ENCODE measurements at regions not wholly inside any gene's neighbourhood (a gene's known extent, or its start where the extent isn't known, plus 50 kb on each side); places are given as distances from the start of the nearest gene placed in this dataset.

GRCh38 chr12:19970116-19970515 is 398.2 kb upstream of the PDE3A start:
- in situ Hi-C loops (cut with HindIII; ENCODE audit: low sequenced_read_pairs) = no loop called here

DNA sequence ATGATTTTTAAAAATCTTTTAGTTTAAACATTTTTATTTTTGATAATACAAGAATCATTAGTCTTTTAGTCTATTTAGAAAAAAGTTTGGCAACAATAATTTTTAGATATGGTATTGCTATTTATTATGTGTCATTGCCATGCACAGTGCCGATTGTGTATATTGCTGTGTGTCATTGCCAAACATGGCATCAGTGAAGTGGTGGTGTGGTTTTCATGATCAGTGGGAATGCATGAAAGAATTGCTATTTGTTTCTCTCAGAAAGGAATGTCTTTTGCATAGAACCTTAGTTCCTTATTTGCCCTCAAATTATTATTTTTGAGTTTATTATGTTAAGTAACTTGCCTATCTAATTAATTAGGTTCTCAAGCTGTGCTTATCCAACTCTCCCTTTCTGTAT is 397.5 kb upstream of the PDE3A start:
- in situ Hi-C loops (cut with HindIII; ENCODE audit: low sequenced_read_pairs) = no loop called here

GRCh38 chr12:19971361-19972280 is 396.7 kb upstream of the PDE3A start:
- in situ Hi-C loops (cut with HindIII; ENCODE audit: low sequenced_read_pairs) = no loop called here

GRCh38 chr12:19972325-19973288 is 395.7 kb upstream of the PDE3A start:
- in situ Hi-C loops (cut with HindIII; ENCODE audit: low sequenced_read_pairs) = no loop called here

GRCh38 chr12:19978193-19978592 is 390.1 kb upstream of the PDE3A start:
- in situ Hi-C loops (cut with HindIII; ENCODE audit: low sequenced_read_pairs) = no loop called here

DNA sequence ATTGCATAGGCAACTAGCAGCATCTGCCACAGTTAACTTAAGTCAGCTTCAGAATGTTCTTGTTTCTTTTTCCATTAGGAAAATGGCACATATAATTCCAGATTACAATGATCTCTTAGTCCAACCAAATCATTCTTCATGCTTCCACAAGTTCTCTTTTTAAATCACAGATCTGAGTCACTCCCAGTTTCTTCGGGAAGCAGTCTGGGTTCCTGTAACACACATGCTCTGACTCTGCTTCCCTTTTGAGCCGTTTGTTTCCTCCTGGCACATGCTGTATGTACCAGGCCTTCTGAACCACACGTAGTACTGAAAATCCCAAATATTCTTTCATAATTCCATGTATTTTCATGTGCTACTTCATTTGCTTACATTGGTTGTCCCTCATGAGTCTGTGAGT is 388.8 kb upstream of the PDE3A start:
- in situ Hi-C loops (cut with HindIII; ENCODE audit: low sequenced_read_pairs) = no loop called here

DNA sequence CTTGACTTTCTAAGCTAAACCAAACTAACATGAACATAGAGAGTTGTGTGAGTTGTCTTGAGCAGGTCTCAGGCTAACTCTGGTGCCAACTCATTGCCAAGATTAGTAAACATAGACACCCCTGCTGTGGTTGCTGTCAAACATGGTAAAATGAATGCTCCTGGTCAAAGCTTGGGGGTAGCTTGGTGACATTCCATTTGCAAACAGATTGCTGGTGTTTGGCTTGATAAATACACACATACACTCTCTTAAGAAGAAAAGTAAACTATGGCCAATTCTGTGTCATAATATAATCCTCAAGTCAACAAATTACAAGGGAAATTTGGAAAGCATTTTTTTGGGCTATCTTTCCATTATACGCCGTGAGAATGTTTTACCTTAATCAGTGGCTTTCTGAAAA is 386.4 kb upstream of the PDE3A start:
- in situ Hi-C loops (cut with HindIII; ENCODE audit: low sequenced_read_pairs) = no loop called here

- in situ Hi-C loops (cut with HindIII; ENCODE audit: low sequenced_read_pairs) = no loop called here
Observed at GRCh38 chr12:19988001-19988400, 380.3 kb upstream of the PDE3A start.

- in situ Hi-C loops (cut with HindIII; ENCODE audit: low sequenced_read_pairs) = no loop called here
Observed at GRCh38 chr12:19988459-19988873, 379.9 kb upstream of the PDE3A start.

DNA sequence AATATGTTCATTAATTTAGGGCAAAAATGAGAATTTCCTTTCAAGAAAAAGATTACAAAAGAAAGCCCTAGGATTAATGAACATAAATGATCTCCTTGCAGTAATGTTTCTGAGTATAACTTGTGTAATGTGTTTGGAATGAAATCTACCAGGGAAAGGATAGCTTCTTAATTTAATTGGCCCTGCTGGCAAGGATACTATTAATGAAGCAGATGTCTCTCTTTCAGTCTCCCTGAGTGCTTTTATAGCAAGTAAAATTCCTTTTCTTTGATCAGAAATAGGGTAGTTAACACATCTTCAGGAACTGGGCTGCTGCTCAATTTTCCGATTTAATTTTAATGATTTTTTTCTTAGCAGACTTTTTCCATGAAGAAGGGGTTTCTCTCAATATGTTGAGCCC is 379.4 kb upstream of the PDE3A start:
- in situ Hi-C loops (cut with HindIII; ENCODE audit: low sequenced_read_pairs) = no loop called here

GRCh38 chr12:19991146-19991545 is 377.2 kb upstream of the PDE3A start:
- in situ Hi-C loops (cut with HindIII; ENCODE audit: low sequenced_read_pairs) = no loop called here

GRCh38 chr12:19992311-19992710 is 376.0 kb upstream of the PDE3A start:
- in situ Hi-C loops (cut with HindIII; ENCODE audit: low sequenced_read_pairs) = no loop called here

DNA sequence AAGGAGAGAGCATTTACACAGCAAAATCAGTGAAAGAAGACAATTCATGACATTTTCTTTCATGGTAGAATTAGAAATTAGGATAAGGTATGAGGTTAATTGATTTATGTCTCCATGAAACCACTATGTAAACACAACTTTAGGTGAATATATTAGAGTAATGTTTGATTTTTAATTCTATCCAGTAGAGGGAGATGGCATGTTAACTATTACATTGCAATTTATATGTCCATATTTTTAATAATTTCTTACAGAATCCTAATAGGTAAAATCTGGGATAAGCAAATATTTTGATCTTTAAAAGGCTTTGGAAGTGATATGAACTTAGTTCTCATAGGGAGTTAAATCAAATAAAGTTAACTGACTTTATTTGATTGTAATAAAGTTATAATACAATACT is 373.4 kb upstream of the PDE3A start:
- in situ Hi-C loops (cut with HindIII; ENCODE audit: low sequenced_read_pairs) = no loop called here

DNA sequence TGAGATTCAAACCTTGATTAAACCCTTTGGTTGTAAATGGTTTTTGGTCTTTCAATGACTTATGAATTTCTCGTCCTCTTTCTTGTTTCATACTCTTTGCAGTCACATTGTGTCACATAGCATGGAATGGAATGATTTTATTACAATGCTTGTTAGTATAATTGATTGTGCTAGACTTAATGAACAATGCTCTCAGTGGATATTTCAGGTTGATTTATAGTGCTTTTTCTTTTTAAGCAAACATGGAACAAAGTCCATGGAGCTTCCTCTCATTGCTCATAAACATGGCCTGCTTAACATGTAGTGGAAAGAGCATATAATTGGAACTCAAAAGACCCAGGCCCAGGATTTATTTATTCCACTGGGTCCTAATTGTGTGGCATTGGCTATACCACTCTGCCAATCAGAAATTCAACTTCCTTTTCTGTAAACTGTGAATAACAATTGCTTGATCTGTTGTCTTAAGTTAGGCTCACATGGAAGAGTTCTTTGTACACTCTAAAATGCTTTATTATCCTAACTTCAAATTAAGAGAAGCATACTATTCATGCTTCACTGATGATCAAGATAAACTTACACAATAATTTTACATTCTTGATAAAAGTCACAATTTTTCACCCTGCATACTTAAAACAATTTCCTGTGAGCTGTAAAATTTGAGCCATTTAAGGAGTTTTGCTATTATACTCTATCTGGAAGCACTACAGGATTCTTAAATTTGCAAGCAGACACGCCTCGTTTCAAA is 370.5 kb upstream of the PDE3A start:
- in situ Hi-C loops (cut with HindIII; ENCODE audit: low sequenced_read_pairs) = no loop called here

DNA sequence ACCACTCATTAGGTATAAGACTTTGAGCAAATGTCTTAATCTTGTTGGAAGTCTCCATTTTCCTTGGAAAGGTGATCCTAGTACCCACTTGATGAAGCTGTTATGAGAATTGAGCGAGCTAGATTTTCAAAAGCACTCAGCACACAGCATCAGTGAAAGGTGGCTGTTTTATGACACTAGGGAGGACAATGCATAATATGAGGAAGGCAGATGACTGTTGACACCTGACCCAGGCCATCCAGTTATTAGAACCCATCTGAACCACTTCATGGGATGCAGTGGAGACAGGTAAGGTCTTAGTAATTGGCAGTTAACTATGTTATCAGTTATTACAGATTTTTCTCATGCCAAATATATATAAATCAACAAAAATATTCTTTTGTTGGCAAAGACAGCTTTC is 369.9 kb upstream of the PDE3A start:
- in situ Hi-C loops (cut with HindIII; ENCODE audit: low sequenced_read_pairs) = no loop called here

- in situ Hi-C loops (cut with HindIII; ENCODE audit: low sequenced_read_pairs) = no loop called here
Observed at GRCh38 chr12:19998961-19999804, 369.2 kb upstream of the PDE3A start.

- in situ Hi-C loops (cut with HindIII; ENCODE audit: low sequenced_read_pairs) = no loop called here
Observed at GRCh38 chr12:19999805-20000138, 368.6 kb upstream of the PDE3A start.

DNA sequence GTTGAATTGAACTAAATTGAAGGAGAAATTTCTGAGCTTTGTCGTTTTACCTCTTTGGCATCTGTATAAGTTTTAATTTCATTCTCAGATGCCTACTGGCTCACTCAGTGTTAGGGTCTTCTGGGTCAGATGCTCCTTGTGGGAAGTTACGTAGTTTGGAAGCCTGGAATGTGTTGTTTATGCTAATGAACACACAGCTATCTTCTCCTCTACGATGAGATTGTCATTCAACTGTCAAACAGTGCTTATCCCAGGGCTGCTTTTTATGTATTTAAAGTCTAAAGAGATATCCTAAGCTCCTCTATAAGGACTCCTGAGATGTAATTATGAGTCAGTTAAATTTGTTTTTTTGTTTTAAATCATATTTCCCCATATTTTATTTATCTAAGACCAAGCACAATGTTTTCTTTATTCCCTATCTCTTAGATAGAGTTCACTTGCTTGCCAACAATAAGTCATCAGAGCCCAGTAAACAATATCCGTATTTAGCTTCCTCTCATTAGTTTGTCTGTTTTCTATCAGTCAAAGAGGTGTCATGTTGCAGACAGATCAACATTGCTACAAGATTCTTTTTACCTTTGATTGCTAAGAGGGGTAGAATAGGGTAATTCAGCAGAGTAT is 368.0 kb upstream of the PDE3A start:
- in situ Hi-C loops (cut with HindIII; ENCODE audit: low sequenced_read_pairs) = no loop called here

DNA sequence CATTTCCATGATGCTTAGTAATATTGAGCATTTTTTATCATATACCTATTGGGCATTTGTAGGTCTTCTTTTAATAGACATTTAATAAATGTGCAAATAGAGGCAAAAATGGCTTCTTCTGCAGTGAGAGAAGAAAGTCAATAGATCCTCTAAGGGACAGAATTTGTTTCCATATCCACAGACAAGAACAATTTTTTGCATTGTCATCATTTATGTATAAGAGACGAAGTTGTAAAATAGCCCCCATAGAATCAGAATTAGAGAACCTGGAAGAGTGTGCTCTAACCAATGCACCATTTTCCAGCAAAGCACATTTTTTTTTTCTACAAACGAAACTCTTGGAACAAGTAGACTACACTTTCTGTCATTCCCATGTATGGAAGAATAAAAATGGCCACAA is 365.1 kb upstream of the PDE3A start:
- in situ Hi-C loops (cut with HindIII; ENCODE audit: low sequenced_read_pairs) = no loop called here

DNA sequence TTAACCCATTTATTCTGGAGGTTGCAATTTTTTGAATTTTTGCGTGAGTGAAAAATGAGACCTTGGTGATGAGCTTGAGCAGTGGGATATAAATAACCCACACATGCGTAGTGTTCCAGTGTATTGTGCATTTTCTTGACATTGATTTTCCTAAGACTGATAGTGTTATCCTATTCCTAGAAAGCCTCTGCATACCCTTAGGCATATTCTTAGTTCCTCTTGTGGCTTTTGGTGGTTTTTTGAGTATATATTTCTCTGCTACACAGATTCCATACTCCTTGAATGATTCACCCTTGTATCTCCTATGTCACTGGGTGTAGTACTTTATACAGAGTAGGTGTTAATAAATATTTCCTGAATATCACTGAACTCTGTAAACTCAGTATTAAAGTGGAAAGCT is 363.4 kb upstream of the PDE3A start:
- in situ Hi-C loops (cut with HindIII; ENCODE audit: low sequenced_read_pairs) = no loop called here
